HEK293 (cell line): ENCODE measurements at regions not wholly inside any gene's neighbourhood (a gene's known extent, or its start where the extent isn't known, plus 50 kb on each side); places are given as distances from the start of the nearest gene placed in this dataset.

ENCODE experiments used
- CTCF ChIP-seq: fragments of 450-650 bp; formaldehyde crosslinking; IDR thresholded peaks from 2 replicates; pipeline ENCODE4 v1.5.1; 2016; ENCODE audit warnings: missing biosample characterization, missing genetic modification characterization
- ZBTB44 ChIP-seq: fragments of 450-650 bp; IDR thresholded peaks from 2 replicates; pipeline ENCODE4 v1.5.1; 2018; ENCODE audit warnings: missing biosample characterization, mild to moderate bottlenecking, missing genetic modification characterization
- TF ChIP-seq, protein P1 (sequence below): fragments of 450-650 bp; formaldehyde crosslinking; IDR thresholded peaks from 2 replicates; pipeline ENCODE4 v1.5.1; 2016; ENCODE audit warnings: missing biosample characterization, missing genetic modification characterization

GRCh38 chr5:86757824-86758223 is 140.1 kb downstream of the COX7C start:
- TF ChIP-seq ZBTB44 (tag by site-specific recombination): no peak
- no peak for TF ChIP-seq CTCF (tag by site-specific recombination)
- TF ChIP-seq, protein P1, sequence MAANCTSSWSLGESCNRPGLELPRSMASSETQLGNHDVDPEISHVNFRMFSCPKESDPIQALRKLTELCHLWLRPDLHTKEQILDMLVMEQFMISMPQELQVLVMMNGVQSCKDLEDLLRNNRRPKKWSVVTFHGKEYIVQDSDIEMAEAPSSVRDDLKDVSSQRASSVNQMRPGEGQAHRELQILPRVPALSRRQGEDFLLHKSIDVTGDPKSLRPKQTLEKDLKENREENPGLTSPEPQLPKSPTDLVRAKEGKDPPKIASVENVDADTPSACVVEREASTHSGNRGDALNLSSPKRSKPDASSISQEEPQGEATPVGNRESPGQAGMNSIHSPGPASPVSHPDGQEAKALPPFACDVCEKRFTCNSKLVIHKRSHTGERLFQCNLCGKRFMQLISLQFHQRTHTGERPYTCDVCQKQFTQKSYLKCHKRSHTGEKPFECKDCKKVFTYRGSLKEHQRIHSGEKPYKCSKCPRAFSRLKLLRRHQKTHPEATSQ (tag by site-specific recombination): no peak
